ENCODE measurements at regions not wholly inside any gene's neighbourhood (a gene's known extent, or its start where the extent isn't known, plus 50 kb on each side); places are given as distances from the start of the nearest gene placed in this dataset.

DNA sequence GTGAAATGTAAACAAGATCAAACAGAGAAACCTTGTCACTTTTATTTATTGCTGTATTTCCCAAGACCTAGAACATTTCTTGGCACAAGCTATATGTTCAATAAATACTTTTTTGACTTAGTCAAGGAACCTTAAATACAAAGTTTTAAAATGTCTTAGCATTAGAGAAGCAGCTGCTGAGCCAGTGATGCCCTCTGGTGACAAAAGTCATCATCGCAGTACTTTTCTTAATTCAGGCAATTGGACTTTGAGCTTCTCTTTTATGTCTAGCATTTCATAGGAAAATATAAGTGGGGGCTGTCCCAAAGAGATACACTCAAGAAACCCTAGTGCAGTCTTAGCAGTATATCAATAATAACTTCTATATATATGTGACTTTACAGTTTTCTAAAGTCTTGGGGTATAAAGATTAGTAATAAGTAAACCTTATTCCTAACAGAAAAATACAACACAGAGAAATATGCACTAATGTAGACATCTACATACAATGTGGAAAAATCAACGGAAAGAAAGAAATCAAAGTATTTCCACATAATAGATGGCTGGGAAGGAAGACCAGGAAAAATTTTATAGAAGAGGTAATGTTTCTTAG lies 118.4 kb downstream of the DTHD1 start:
- TF ChIP-seq, protein P1, sequence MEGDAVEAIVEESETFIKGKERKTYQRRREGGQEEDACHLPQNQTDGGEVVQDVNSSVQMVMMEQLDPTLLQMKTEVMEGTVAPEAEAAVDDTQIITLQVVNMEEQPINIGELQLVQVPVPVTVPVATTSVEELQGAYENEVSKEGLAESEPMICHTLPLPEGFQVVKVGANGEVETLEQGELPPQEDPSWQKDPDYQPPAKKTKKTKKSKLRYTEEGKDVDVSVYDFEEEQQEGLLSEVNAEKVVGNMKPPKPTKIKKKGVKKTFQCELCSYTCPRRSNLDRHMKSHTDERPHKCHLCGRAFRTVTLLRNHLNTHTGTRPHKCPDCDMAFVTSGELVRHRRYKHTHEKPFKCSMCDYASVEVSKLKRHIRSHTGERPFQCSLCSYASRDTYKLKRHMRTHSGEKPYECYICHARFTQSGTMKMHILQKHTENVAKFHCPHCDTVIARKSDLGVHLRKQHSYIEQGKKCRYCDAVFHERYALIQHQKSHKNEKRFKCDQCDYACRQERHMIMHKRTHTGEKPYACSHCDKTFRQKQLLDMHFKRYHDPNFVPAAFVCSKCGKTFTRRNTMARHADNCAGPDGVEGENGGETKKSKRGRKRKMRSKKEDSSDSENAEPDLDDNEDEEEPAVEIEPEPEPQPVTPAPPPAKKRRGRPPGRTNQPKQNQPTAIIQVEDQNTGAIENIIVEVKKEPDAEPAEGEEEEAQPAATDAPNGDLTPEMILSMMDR (IDR thresholded peaks at IDR 0.05) = peak; percentile 55 to 63 (median 58)
- no peak for TF ChIP-seq POLR2A (IDR thresholded peaks at IDR 0.05)
- no peak for TF ChIP-seq EP300 (IDR thresholded peaks at IDR 0.05)
